PFSK-1 (cell line): ENCODE measurements at regions not wholly inside any gene's neighbourhood (a gene's known extent, or its start where the extent isn't known, plus 50 kb on each side); places are given as distances from the start of the nearest gene placed in this dataset.

ENCODE experiments used
- POLR2AphosphoS5 ChIP-seq: IDR thresholded peaks from 2 replicates; pipeline ENCODE4 v1.6.1; 2012; ENCODE audit warnings: low read depth, mild to moderate bottlenecking, control low read depth, low read length, moderate library complexity
- SIN3A ChIP-seq: IDR thresholded peaks from 2 replicates; pipeline ENCODE4 v1.6.1; 2012; ENCODE audit warnings: mild to moderate bottlenecking, low read length, moderate library complexity, borderline replicate concordance; ENCODE audit not compliant: insufficient read depth
- TAF1 ChIP-seq: IDR thresholded peaks from 2 replicates; pipeline ENCODE4 v1.6.1; 2012; ENCODE audit warnings: low read length, control low read depth, borderline replicate concordance; ENCODE audit not compliant: insufficient read depth
- TF ChIP-seq, protein P1 (sequence below), 2 experiments: IDR thresholded peaks; 2 replicates each; pipeline versions ENCODE4 v1.6.1 to v1.8.0; 2011 to 2012; ENCODE audit warnings: low read depth in 2 of 2, low read length in 2 of 2, control low read depth in 1 of 2, inconsistent platforms in 1 of 2, mild to moderate bottlenecking in 1 of 2, moderate library complexity in 1 of 2; ENCODE audit not compliant: insufficient read depth in 1 of 2

DNA sequence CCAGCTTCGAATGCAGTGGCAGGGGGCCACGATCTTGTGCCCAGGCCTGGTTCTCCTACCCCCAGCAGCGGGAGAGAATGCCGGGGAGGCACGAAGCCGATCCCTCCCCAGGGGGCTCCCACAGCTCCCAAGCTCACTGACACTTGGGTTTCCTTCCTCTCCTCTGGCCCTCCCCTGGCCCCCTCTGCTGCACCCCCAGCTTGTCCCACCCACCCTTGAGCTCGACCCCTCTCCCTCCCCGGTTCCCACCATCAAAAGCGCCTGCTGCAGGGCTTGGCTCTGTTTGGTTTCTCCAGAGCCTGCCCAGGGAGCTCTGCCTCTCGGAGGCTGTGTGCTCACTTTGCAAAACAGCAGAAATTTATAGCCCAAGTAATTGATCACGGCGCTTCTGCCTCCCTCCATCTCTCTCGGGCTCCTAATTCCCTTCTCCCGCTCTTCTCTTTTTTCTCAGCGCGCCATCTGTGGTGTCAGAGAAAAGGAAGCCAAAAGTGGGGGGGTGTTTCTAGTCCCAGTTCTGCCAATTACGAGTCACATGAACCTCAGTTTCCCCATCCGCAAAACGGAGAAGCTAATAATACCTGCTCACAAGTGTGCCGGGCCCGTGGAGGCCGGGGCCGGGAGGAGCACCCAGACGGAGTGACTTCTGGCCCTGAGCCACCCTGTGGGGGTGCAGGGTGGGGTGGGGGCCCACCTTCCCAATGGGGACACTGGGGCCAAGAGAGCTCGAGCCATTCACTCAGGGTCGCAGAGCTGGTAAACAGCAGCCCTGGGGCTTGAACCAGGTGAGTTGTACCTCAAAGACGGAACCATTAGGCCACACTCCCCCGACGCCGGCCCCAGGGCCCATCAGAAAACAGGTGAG is 141.2 kb upstream of the IER5L start:
- TF ChIP-seq, protein P1, sequence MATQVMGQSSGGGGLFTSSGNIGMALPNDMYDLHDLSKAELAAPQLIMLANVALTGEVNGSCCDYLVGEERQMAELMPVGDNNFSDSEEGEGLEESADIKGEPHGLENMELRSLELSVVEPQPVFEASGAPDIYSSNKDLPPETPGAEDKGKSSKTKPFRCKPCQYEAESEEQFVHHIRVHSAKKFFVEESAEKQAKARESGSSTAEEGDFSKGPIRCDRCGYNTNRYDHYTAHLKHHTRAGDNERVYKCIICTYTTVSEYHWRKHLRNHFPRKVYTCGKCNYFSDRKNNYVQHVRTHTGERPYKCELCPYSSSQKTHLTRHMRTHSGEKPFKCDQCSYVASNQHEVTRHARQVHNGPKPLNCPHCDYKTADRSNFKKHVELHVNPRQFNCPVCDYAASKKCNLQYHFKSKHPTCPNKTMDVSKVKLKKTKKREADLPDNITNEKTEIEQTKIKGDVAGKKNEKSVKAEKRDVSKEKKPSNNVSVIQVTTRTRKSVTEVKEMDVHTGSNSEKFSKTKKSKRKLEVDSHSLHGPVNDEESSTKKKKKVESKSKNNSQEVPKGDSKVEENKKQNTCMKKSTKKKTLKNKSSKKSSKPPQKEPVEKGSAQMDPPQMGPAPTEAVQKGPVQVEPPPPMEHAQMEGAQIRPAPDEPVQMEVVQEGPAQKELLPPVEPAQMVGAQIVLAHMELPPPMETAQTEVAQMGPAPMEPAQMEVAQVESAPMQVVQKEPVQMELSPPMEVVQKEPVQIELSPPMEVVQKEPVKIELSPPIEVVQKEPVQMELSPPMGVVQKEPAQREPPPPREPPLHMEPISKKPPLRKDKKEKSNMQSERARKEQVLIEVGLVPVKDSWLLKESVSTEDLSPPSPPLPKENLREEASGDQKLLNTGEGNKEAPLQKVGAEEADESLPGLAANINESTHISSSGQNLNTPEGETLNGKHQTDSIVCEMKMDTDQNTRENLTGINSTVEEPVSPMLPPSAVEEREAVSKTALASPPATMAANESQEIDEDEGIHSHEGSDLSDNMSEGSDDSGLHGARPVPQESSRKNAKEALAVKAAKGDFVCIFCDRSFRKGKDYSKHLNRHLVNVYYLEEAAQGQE (IDR thresholded peaks at IDR 0.05; ENCODE audit: insufficient read depth in 1 of 2, low read depth in 2 of 2, low read length in 2 of 2) = no peak
- TF ChIP-seq SIN3A = no peak
- TF ChIP-seq TAF1 = no peak
- TF ChIP-seq POLR2AphosphoS5 = no peak
